ENCODE measurements at regions not wholly inside any gene's neighbourhood (a gene's known extent, or its start where the extent isn't known, plus 50 kb on each side); places are given as distances from the start of the nearest gene placed in this dataset.

GRCh38 chr21:15491100-15491499 is 238.7 kb upstream of the USP25 start (continued):
- TF ChIP-seq ZNF398 (CRISPR knock-in tag; IDR thresholded peaks at IDR 0.05) (no peak), PRDM10 (IDR thresholded peaks at IDR 0.05; ENCODE audit: partially characterized antibody) (no peak), ERF (CRISPR knock-in tag; IDR thresholded peaks at IDR 0.05) (no peak), LEF1 (IDR thresholded peaks at IDR 0.05) (no peak), TSC22D4 (tag; IDR thresholded peaks at IDR 0.05) (no peak), HSF4 (CRISPR knock-in tag; IDR thresholded peaks at IDR 0.05; ENCODE audit: borderline replicate concordance) (no peak), ID3 (CRISPR knock-in tag; IDR thresholded peaks at IDR 0.05) (no peak), ID3 (tag; IDR thresholded peaks at IDR 0.05) (no peak)
